ENCODE measurements at regions not wholly inside any gene's neighbourhood (a gene's known extent, or its start where the extent isn't known, plus 50 kb on each side); places are given as distances from the start of the nearest gene placed in this dataset.

DNA sequence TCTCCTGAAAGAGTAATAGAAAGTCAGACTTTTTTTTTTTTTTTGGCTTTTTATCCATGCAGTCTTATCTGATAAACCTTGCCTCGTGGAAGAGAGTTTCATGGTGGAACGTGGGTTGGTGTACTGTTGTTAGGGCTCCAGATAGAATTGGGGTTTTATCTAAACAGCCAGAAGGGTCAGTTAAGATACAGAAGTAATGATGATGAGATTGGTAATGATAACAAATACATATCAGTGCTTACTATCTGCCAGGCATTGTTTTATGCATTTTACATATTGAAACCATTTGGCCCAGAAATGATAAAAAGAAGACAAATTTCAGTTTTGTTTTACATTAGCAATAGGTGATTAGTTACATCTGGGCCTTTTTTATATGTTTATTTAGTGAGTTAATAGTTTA, 372.8 kb upstream of the PRICKLE1 start:
- TF ChIP-seq, protein P1, sequence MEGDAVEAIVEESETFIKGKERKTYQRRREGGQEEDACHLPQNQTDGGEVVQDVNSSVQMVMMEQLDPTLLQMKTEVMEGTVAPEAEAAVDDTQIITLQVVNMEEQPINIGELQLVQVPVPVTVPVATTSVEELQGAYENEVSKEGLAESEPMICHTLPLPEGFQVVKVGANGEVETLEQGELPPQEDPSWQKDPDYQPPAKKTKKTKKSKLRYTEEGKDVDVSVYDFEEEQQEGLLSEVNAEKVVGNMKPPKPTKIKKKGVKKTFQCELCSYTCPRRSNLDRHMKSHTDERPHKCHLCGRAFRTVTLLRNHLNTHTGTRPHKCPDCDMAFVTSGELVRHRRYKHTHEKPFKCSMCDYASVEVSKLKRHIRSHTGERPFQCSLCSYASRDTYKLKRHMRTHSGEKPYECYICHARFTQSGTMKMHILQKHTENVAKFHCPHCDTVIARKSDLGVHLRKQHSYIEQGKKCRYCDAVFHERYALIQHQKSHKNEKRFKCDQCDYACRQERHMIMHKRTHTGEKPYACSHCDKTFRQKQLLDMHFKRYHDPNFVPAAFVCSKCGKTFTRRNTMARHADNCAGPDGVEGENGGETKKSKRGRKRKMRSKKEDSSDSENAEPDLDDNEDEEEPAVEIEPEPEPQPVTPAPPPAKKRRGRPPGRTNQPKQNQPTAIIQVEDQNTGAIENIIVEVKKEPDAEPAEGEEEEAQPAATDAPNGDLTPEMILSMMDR (IDR thresholded peaks at IDR 0.05), result no peak
- TF ChIP-seq POLR2A (IDR thresholded peaks at IDR 0.05), result no peak
- WGBS, 2 donors, result 55 to 60% methylated on average over 2 of the region's 2 CpGs
- H3K4me3 ChIP-seq (ENCODE audit: low read depth, poor library complexity, severe bottlenecking), result no peak overlapping the region
- DNase-seq (ENCODE audit: low spot score in 2 of 2), result no peak
- intact Hi-C loops (cut with DNase I; ENCODE audit: low total_unique reads), result no loop called here

DNA sequence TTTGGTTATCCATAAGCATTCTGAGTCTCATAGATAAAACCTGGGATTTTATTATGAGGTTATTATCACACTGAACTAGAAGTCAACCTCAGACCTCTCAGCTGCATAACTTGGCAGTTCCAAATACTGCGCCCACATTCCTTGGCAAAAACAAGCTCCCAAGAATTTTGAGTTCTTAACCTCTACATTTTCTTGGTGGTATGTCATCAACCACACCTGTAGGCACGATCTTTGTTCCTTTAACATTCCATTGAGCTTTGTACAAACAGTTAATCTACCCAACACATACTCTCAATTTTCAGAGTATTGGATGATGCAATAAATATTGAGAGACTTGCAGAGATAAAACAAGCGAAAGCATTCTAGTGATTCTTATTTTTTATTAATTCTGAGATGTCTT, 371.8 kb upstream of the PRICKLE1 start:
- TF ChIP-seq, protein P1 (IDR thresholded peaks at IDR 0.05), result no peak
- no peak for TF ChIP-seq POLR2A (IDR thresholded peaks at IDR 0.05)
- DNase-seq (ENCODE audit: low spot score in 2 of 2), result no peak
- 40 to 52% methylated on average over 3 of the region's 3 CpGs for WGBS, 2 donors
- H3K4me3 ChIP-seq (ENCODE audit: low read depth, poor library complexity, severe bottlenecking), result no peak overlapping the region
- intact Hi-C loops (cut with DNase I; ENCODE audit: low total_unique reads), result no loop called here

DNA sequence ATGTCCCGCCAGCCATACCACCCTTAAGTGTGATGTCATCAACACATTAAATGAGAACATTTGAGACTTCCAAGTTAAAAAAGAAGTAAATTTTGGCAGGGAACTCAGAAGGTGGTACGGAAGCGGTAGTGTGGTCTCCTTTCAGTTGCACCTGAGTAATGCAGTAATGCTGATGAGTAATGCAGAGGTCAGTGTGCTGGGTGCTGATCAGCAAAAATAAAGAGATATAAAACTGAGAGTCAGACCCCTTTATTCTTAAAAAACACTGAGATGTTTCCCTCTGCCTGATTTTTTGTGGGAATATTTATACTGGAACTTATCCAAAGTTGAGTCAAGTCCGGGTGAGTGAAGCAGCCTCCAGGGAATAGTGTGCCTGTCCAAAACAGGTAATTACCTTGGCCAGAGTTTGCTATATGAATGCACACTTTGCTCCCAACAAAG, 370.6 kb upstream of the PRICKLE1 start:
- DNase-seq (ENCODE audit: low spot score in 2 of 2), result no peak
- 64 to 71% methylated on average over 4 of the region's 4 CpGs for WGBS, 2 donors
- intact Hi-C loops (cut with DNase I; ENCODE audit: low total_unique reads), result no loop called here
- TF ChIP-seq, protein P1 (IDR thresholded peaks at IDR 0.05), result no peak
- no peak for TF ChIP-seq POLR2A (IDR thresholded peaks at IDR 0.05)
- no peak overlapping the region for H3K4me3 ChIP-seq (ENCODE audit: low read depth, poor library complexity, severe bottlenecking)

DNA sequence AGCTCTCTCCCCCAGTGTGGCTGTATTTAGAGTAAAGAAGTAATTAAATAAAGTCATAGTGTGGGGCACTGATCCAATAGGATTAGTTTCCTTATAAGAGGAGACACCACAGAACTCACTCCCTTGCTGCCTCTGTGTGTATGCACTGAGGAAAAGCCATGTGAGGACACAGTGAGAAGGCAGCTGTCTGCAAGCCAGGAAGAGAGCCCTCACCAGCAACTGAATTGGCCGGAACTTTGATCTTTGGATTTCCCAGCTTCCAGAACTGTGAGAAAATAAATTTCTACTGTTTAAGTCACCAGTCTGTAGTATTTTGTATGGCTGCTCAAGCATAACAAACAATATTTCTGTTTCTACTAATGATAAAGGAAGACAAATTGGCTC, 368.7 kb upstream of the PRICKLE1 start:
- WGBS, 2 donors, result 70 to 77% methylated on average over 1 of the region's 1 CpG
- intact Hi-C loops (cut with DNase I; ENCODE audit: low total_unique reads), result no loop called here
- H3K4me3 ChIP-seq (ENCODE audit: low read depth, poor library complexity, severe bottlenecking), result no peak overlapping the region
- no peak for DNase-seq (ENCODE audit: low spot score in 2 of 2)
- TF ChIP-seq, protein P1 (IDR thresholded peaks at IDR 0.05), result no peak
- no peak for TF ChIP-seq POLR2A (IDR thresholded peaks at IDR 0.05)

DNA sequence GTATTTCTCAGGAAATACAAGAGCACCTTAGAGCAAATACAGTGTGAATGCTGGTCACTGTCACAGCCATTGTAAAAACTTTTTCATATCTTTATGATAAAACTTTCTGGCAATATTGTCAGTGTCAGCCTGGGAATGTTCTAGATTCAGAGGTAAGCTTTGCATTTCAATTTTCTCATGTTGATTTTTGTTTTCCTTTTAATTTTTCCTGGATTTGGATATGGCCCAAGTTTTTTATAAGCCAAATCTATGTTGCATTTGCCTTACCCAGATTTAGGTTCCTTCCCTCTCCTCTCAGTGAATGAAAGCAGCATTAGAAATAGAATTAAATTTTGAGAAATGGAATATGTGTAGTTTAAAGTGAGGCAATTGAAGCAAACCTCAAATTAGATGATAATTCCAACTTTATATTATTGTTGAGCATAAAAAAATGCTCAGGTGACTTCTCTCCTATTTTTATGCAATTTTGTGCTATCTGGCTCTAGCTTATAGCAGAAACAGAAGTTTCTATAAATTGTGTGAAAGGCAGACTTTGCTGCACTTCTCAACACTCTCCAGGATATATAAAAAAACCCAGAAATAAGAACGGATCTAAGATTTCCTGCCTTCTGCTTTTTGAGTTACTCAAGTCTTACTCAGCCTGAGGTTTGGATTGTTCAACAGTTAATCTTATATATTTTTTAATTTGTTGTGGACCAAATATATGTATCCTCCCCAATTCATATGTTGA, 368.2 kb upstream of the PRICKLE1 start:
- TF ChIP-seq, protein P1 (IDR thresholded peaks at IDR 0.05), result no peak
- no peak for TF ChIP-seq POLR2A (IDR thresholded peaks at IDR 0.05)
- no peak for DNase-seq (ENCODE audit: low spot score in 2 of 2)
- WGBS, 2 donors, result 45 to 63% methylated on average over 1 of the region's 1 CpG
- no peak overlapping the region for H3K4me3 ChIP-seq (ENCODE audit: low read depth, poor library complexity, severe bottlenecking)
- intact Hi-C loops (cut with DNase I; ENCODE audit: low total_unique reads), result no loop called here

DNA sequence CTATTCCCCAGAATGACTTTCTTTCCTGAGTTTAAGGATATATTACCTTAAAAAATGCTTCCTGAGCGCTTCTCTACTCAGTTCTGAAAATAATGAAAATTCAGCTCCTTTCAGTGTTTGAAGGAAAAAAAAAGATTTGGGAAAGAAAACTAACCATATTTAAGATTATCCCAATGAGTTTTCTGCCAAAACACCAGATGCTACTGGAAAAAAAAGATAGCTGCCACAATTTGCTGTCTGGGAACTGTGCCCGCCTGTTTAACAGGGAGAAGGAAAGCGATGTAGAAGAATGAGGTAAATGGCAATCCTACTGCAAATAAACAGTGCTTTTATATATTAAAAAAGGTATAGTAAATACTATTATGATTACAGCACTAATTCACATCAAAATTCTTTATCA, 367.6 kb upstream of the PRICKLE1 start:
- TF ChIP-seq, protein P1 (IDR thresholded peaks at IDR 0.05), result no peak
- no peak for TF ChIP-seq POLR2A (IDR thresholded peaks at IDR 0.05)
- no peak for DNase-seq (ENCODE audit: low spot score in 2 of 2)
- intact Hi-C loops (cut with DNase I; ENCODE audit: low total_unique reads), result no loop called here
- H3K4me3 ChIP-seq (ENCODE audit: low read depth, poor library complexity, severe bottlenecking), result no peak overlapping the region
- WGBS, 2 donors, result 67 to 69% methylated on average over 3 of the region's 3 CpGs
